ENCODE measurements at regions not wholly inside any gene's neighbourhood (a gene's known extent, or its start where the extent isn't known, plus 50 kb on each side); places are given as distances from the start of the nearest gene placed in this dataset.

- no peak for DNase-seq
- 85 to 92% methylated on average over 3 of the region's 3 CpGs for WGBS, 2 donors
- intact Hi-C loops (cut with DNase I; ENCODE audit: low total_unique reads): no loop called here
Observed at GRCh38 chr10:78137147-78137546, 103.5 kb downstream of the RPS24 start.

GRCh38 chr10:78139341-78139740, 105.7 kb downstream of the RPS24 start:
- intact Hi-C loops (cut with DNase I; ENCODE audit: low total_unique reads): no loop called here
- no peaks in the 10 kb centered on the region for H3K9me3 ChIP-seq
- peak; percentile 16 for DNase-seq

More at GRCh38 chr10:78137147-78137546, 103.5 kb downstream of the RPS24 start:
- Histone ChIP-seq H3K27me3 (no peaks in the 10 kb centered on the region), H3K4me3 (no peak overlapping the region), H3K36me3 (ENCODE audit: low read depth, missing control alignments) (no peaks in the 10 kb centered on the region), H3K27ac (no peak overlapping the region), H3K4me1 (peaks cover 10% of the 10 kb centered on the region), H3K9me3 (no peaks in the 10 kb centered on the region)
- TF ChIP-seq CTCF (IDR thresholded peaks at IDR 0.05) (no peak), POLR2A (IDR thresholded peaks at IDR 0.05) (no peak)

GRCh38 chr10:78140066-78140630, 106.5 kb downstream of the RPS24 start:
- intact Hi-C loops (cut with DNase I; ENCODE audit: low total_unique reads): no loop called here

More at GRCh38 chr10:78139341-78139740, 105.7 kb downstream of the RPS24 start:
- H3K36me3 ChIP-seq (ENCODE audit: low read depth, missing control alignments): no peaks in the 10 kb centered on the region
- no peak overlapping the region for H3K4me3 ChIP-seq
- WGBS, 2 donors: 33 to 46% methylated on average over 5 to 9 of the region's 9 CpGs
- no peaks in the 10 kb centered on the region for H3K27me3 ChIP-seq
- TF ChIP-seq POLR2A (IDR thresholded peaks at IDR 0.05) (no peak), CTCF (IDR thresholded peaks at IDR 0.05) (no peak)
- peaks cover 10% of the 10 kb centered on the region for H3K4me1 ChIP-seq
- H3K27ac ChIP-seq: no peak overlapping the region

GRCh38 chr10:78143576-78143975, 109.9 kb downstream of the RPS24 start:
- TF ChIP-seq POLR2A (IDR thresholded peaks at IDR 0.05): no peak
- no peak for TF ChIP-seq CTCF (IDR thresholded peaks at IDR 0.05)
- H3K4me1 ChIP-seq: peaks cover 10% of the 10 kb centered on the region
- H3K27ac ChIP-seq: no peak overlapping the region
- 87 to 100% methylated on average over 3 of the region's 3 CpGs for WGBS, 2 donors
- H3K4me3 ChIP-seq: no peak overlapping the region
- H3K36me3 ChIP-seq (ENCODE audit: low read depth, missing control alignments): no peaks in the 10 kb centered on the region
- H3K27me3 ChIP-seq: no peaks in the 10 kb centered on the region
- intact Hi-C loops (cut with DNase I; ENCODE audit: low total_unique reads): no loop called here
- no peak for DNase-seq
- H3K9me3 ChIP-seq: no peaks in the 10 kb centered on the region

More at GRCh38 chr10:78140066-78140630, 106.5 kb downstream of the RPS24 start:
- H3K27me3 ChIP-seq: no peaks in the 10 kb centered on the region
- TF ChIP-seq CTCF (IDR thresholded peaks at IDR 0.05) (no peak), POLR2A (IDR thresholded peaks at IDR 0.05) (no peak)
- no peaks in the 10 kb centered on the region for H3K9me3 ChIP-seq
- H3K4me1 ChIP-seq: peaks cover 10% of the 10 kb centered on the region
- H3K27ac ChIP-seq: no peak overlapping the region
- no peak for DNase-seq
- WGBS, 2 donors: 44 to 59% methylated on average over 6 of the region's 6 CpGs
- H3K4me3 ChIP-seq: no peak overlapping the region
- no peaks in the 10 kb centered on the region for H3K36me3 ChIP-seq (ENCODE audit: low read depth, missing control alignments)

GRCh38 chr10:78146200-78146599, 112.5 kb downstream of the RPS24 start:
- H3K36me3 ChIP-seq (ENCODE audit: low read depth, missing control alignments): no peaks in the 10 kb centered on the region
- DNase-seq: no peak
- WGBS, 2 donors: 48 to 95% methylated on average over 2 of the region's 2 CpGs
- no peak overlapping the region for H3K4me3 ChIP-seq
- no peaks in the 10 kb centered on the region for H3K9me3 ChIP-seq
- H3K27ac ChIP-seq: no peak overlapping the region
- no peaks in the 10 kb centered on the region for H3K27me3 ChIP-seq
- intact Hi-C loops (cut with DNase I; ENCODE audit: low total_unique reads): no loop called here
- TF ChIP-seq POLR2A (IDR thresholded peaks at IDR 0.05): no peak
- no peak for TF ChIP-seq CTCF (IDR thresholded peaks at IDR 0.05)
- no peaks in the 10 kb centered on the region for H3K4me1 ChIP-seq

All from testis (tissue), 2 donors.